GM23248 (cell line): ENCODE measurements at regions not wholly inside any gene's neighbourhood (a gene's known extent, or its start where the extent isn't known, plus 50 kb on each side); places are given as distances from the start of the nearest gene placed in this dataset.

Experiments
- DNase-seq: peaks from one replicate; pipeline ENCODE4 v3.0.0-alpha.2; 2015
- H2AFZ ChIP-seq: fragments of 200-600 bp; sonication (generic); 2 replicates; pipeline ENCODE4 v1.6.1; 2016; ENCODE audit warnings: antibody characterized with exemption
- H3F3A ChIP-seq: fragments of 200-600 bp; sonication (generic); 2 replicates; pipeline ENCODE4 v1.6.1; 2016; ENCODE audit warnings: mild to moderate bottlenecking, antibody characterized with exemption, mixed run types; ENCODE audit not compliant: insufficient read depth
- H3K27ac ChIP-seq: fragments of 200-600 bp; sonication (generic); 2 replicates; pipeline ENCODE4 v1.5.1; 2016; ENCODE audit warnings: mild to moderate bottlenecking
- H3K27me3 ChIP-seq: fragments of 200-600 bp; sonication (generic); replicated peaks from 2 replicates; pipeline ENCODE4 v1.6.1; 2016; ENCODE audit warnings: mild to moderate bottlenecking; ENCODE audit not compliant: insufficient read depth
- H3K36me3 ChIP-seq: fragments of 200-600 bp; sonication (generic); 2 replicates; pipeline ENCODE4 v1.6.1; 2016; ENCODE audit warnings: low read depth, mild to moderate bottlenecking
- H3K4me1 ChIP-seq: fragments of 200-600 bp; sonication (generic); 2 replicates; pipeline ENCODE4 v1.6.1; 2016; ENCODE audit warnings: mild to moderate bottlenecking; ENCODE audit not compliant: insufficient read depth
- H3K4me2 ChIP-seq: fragments of 200-600 bp; sonication (generic); one replicate; pipeline ENCODE4 v1.6.1; 2016; ENCODE audit warnings: mild to moderate bottlenecking; ENCODE audit not compliant: unreplicated experiment
- H3K4me3 ChIP-seq: fragments of 200-600 bp; sonication (generic); 2 replicates; pipeline ENCODE4 v1.5.1; 2016; ENCODE audit warnings: mild to moderate bottlenecking
- H3K79me2 ChIP-seq: fragments of 200-600 bp; sonication (generic); 2 replicates; pipeline ENCODE4 v1.6.1; 2016; ENCODE audit warnings: mild to moderate bottlenecking; ENCODE audit not compliant: insufficient read depth
- H3K9ac ChIP-seq: fragments of 200-600 bp; sonication (generic); 2 replicates; pipeline ENCODE4 v1.6.1; 2016; ENCODE audit warnings: mild to moderate bottlenecking
- H3K9me2 ChIP-seq: fragments of 200-600 bp; sonication (generic); 2 replicates; pipeline ENCODE4 v1.6.1; 2016; ENCODE audit warnings: mixed run types, mild to moderate bottlenecking, moderate library complexity; ENCODE audit not compliant: insufficient read depth
- H3K9me3 ChIP-seq: fragments of 200-600 bp; sonication (generic); one replicate; pipeline ENCODE4 v1.6.1; 2017; ENCODE audit warnings: low read depth
- H4K20me1 ChIP-seq: fragments of 200-600 bp; sonication (generic); 2 replicates; pipeline ENCODE4 v1.6.0; 2016; ENCODE audit not compliant: insufficient read depth
- EZH2 ChIP-seq: fragments of 200-600 bp; sonication (generic); IDR thresholded peaks from 2 replicates; pipeline ENCODE4 v1.6.1; 2018; ENCODE audit warnings: antibody characterized with exemption, mild to moderate bottlenecking; ENCODE audit not compliant: insufficient read depth, poor library complexity, severe bottlenecking
- EZH2phosphoT487 ChIP-seq: fragments of 200-600 bp; sonication (generic); IDR thresholded peaks from 2 replicates; pipeline ENCODE4 v1.6.1; 2018; ENCODE audit warnings: antibody characterized with exemption, moderate library complexity, mild to moderate bottlenecking, low read depth; ENCODE audit not compliant: insufficient read depth
- WGBS, 2 experiments: methylation state at CpG; one replicate each; pipeline ENCODE4 v1.1.6; 2015 to 2017; ENCODE audit warnings: low lambda C conversion rate in 2 of 2, low coverage in 1 of 2; ENCODE audit errors: missing lambda C conversion rate in 2 of 2; 5-methylcytosine and 5-hydroxymethylcytosine counted together
- in situ Hi-C: fragments of 300-500 bp; cut with MboI; formaldehyde crosslinking; loops from 2 replicates; pipeline ENCODE4 v1.15.0; 2020

GRCh38 chr14:104514156-104514848 lies 65.3 kb upstream of the C14orf180 start:
- H2AFZ ChIP-seq, result no peak overlapping the region
- TF ChIP-seq EZH2 (no peak), EZH2phosphoT487 (no peak)
- H3F3A ChIP-seq, result no peaks in the 10 kb centered on the region
- H3K27ac ChIP-seq, result no peak overlapping the region
- H3K9me3 ChIP-seq, result no peaks in the 10 kb centered on the region
- no peak overlapping the region for H3K9ac ChIP-seq
- WGBS, 2 experiments, result 20 to 25% methylated on average over 16 of the region's 16 CpGs
- in situ Hi-C loops, result no loop called here
- no peaks in the 10 kb centered on the region for H3K36me3 ChIP-seq
- no peak overlapping the region for H3K4me3 ChIP-seq
- no peaks in the 10 kb centered on the region for H3K27me3 ChIP-seq
- no peak for DNase-seq
- H3K4me2 ChIP-seq, result no peak overlapping the region
- no peaks in the 10 kb centered on the region for H3K79me2 ChIP-seq
- H3K4me1 ChIP-seq, result no peaks in the 10 kb centered on the region
- H4K20me1 ChIP-seq, result no peaks in the 10 kb centered on the region
- no peaks in the 10 kb centered on the region for H3K9me2 ChIP-seq

- no peak for DNase-seq
- in situ Hi-C loops, result no loop called here
- Histone ChIP-seq H3K27ac (no peak overlapping the region), H3K36me3 (no peaks in the 10 kb centered on the region), H3K79me2 (no peaks in the 10 kb centered on the region), H2AFZ (no peak overlapping the region), H3F3A (no peaks in the 10 kb centered on the region), H3K9me3 (no peaks in the 10 kb centered on the region), H3K4me3 (no peak overlapping the region), H3K9ac (no peak overlapping the region), H3K4me1 (no peaks in the 10 kb centered on the region), H4K20me1 (no peaks in the 10 kb centered on the region), H3K9me2 (no peaks in the 10 kb centered on the region), H3K4me2 (no peak overlapping the region), H3K27me3 (no peaks in the 10 kb centered on the region)
- TF ChIP-seq EZH2phosphoT487, result no peak
- no peak for TF ChIP-seq EZH2
- 36 to 38% methylated on average over 17 of the region's 17 CpGs for whole genome bisulfite sequencing, 2 experiments
These were observed 64.3 kb upstream of the C14orf180 start for GRCh38 chr14:104515059-104515810.

DNA sequence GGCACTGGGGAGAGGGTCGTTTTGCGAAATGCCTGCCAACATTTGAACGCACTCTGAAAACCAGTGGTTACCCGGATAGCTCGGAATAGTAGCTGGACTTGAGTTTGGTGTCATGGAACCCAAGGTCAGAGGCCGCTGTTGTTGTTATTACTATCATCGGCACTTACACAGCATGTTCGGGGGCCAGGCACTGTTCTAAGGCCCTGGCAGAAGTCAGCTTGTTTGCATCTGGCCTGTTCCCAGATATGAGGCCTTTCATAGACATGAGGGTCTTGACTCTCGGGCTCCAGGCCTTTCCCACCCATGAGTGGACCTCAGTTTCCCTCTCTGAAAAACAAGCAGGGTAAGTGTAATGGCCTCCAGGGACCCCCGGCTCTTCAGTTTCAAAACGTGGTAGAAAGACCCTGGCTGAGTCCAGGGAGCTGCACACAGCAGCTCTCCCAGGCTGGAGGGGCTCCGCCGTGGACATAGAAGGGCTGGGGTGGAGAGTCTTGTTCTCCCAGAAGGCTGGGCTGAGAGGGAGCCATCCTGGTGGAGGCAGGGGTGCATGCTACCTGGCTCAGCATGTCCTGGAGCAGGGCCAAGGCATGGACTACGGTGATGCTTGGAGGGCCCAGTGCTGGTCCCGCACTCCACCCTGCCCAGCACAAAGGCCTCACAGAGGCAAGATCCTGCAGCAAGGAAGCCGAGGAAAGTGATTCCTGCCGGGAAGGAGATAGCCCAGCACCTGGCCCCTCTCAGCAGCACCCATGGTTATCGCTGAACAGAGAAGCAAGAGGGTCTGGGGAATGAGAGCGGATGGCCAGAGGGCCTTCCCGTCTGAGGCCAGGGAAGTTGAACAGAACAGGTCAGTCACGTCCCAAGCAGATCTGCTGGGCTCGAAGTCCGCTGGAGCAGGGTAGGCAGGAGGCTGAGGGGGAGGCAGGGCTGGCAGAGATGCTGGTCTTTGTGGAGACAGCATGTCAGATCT lies 63.5 kb upstream of the C14orf180 start:
- Histone ChIP-seq H3F3A (no peaks in the 10 kb centered on the region), H3K4me3 (no peak overlapping the region), H3K9ac (no peak overlapping the region), H3K4me2 (no peak overlapping the region), H3K9me3 (no peaks in the 10 kb centered on the region), H3K27me3 (no peaks in the 10 kb centered on the region), H4K20me1 (no peaks in the 10 kb centered on the region), H3K36me3 (no peaks in the 10 kb centered on the region), H2AFZ (no peak overlapping the region), H3K4me1 (no peaks in the 10 kb centered on the region), H3K79me2 (no peaks in the 10 kb centered on the region), H3K9me2 (no peaks in the 10 kb centered on the region), H3K27ac (no peak overlapping the region)
- WGBS, 2 experiments, result 36 to 39% methylated on average over 23 of the region's 23 CpGs
- no peak for DNase-seq
- in situ Hi-C loops, result no loop called here
- TF ChIP-seq EZH2phosphoT487 (no peak), EZH2 (no peak)

DNA sequence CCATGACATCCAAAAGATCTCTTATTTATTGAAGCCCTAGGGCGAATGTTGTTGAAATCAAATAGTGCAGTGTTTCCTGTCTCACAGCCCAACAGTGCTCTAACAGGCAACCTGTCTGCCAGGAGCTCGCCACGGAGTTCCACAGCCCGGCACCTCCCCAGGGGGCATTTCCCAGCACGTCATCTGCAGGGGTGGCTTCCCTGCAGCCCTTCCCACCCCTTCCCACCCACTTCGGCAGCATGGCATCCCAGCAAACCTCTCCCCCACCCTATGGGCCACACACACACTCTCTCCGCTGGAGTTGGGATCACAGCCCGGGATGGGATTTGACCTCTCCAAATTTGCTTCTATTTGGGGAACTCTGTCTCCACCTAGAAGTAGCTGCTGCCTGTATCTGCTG lies 62.7 kb upstream of the C14orf180 start:
- no peak overlapping the region for H3K27ac ChIP-seq
- no peaks in the 10 kb centered on the region for H3K9me3 ChIP-seq
- no peaks in the 10 kb centered on the region for H3K9me2 ChIP-seq
- H3K36me3 ChIP-seq, result no peaks in the 10 kb centered on the region
- H3K4me1 ChIP-seq, result no peaks in the 10 kb centered on the region
- WGBS, 2 experiments, result 18 to 28% methylated on average over 8 of the region's 8 CpGs
- H3F3A ChIP-seq, result no peaks in the 10 kb centered on the region
- no peak for TF ChIP-seq EZH2phosphoT487
- TF ChIP-seq EZH2, result no peak
- DNase-seq, result no peak
- no peak overlapping the region for H3K4me3 ChIP-seq
- no peak overlapping the region for H3K4me2 ChIP-seq
- H3K27me3 ChIP-seq, result no peaks in the 10 kb centered on the region
- no peak overlapping the region for H3K9ac ChIP-seq
- in situ Hi-C loops, result no loop called here
- no peaks in the 10 kb centered on the region for H3K79me2 ChIP-seq
- no peaks in the 10 kb centered on the region for H4K20me1 ChIP-seq
- no peak overlapping the region for H2AFZ ChIP-seq
